H1 (cell line): ENCODE measurements at regions not wholly inside any gene's neighbourhood (a gene's known extent, or its start where the extent isn't known, plus 50 kb on each side); places are given as distances from the start of the nearest gene placed in this dataset.
A peak's percentile ranks its signal among the peaks of the same experiment; 100 is the strongest.

Experiments used
- CTCF ChIA-PET: fragments of 300-600 bp; sonication (Branson Sonifier 250); formaldehyde crosslinking; loops from one replicate; lab custom pipeline; 2021; ENCODE audit not compliant: partially characterized antibody; lab: Charles Lee
- POLR2A ChIA-PET: fragments of 300-600 bp; sonication (Branson Sonifier 250); formaldehyde crosslinking; loops from one replicate; lab custom pipeline; 2021; ENCODE audit warnings: inconsistent platforms; ENCODE audit not compliant: partially characterized antibody; lab: Charles Lee
- DNase-seq, 2 experiments: peaks; one replicate each; pipeline versions ENCODE4 v3.0.0 to v3.0.0-alpha.2; 2010 to 2022; ENCODE audit warnings: low spot score in 2 of 2, low read depth in 1 of 2, mixed read lengths in 1 of 2
- FAIRE-seq: peaks from 2 replicates; lab custom pipeline; 2011; peaks lifted over from hg19 to GRCh38; lab: Jason Lieb, UNC
- H2AFZ ChIP-seq: 2 replicates; pipeline ENCODE4 v1.8.1; 2012; ENCODE audit warnings: low read length, inconsistent platforms
- H2AK5ac ChIP-seq: 2 replicates; pipeline ENCODE4 v1.6.1; 2013; ENCODE audit warnings: low read depth, low read length
- H2BK120ac ChIP-seq: replicated peaks from 2 replicates; pipeline ENCODE3; 2013; ENCODE audit warnings: low read depth, low read length, inconsistent platforms
- H2BK12ac ChIP-seq: 2 replicates; pipeline ENCODE4 v1.6.1; 2013; ENCODE audit warnings: low read depth, low read length
- H2BK15ac ChIP-seq: 2 replicates; pipeline ENCODE4 v1.6.1; 2013; ENCODE audit warnings: low read length
- H2BK20ac ChIP-seq: 2 replicates; pipeline ENCODE4 v1.6.1; 2013; ENCODE audit warnings: low read length
- H2BK5ac ChIP-seq: 2 replicates; pipeline ENCODE4 v1.6.1; 2013; ENCODE audit warnings: low read depth, low read length
- H3K14ac ChIP-seq: 2 replicates; pipeline ENCODE4 v1.6.1; 2013; ENCODE audit warnings: inconsistent platforms; ENCODE audit not compliant: insufficient read length
- H3K18ac ChIP-seq: 2 replicates; pipeline ENCODE4 v1.6.1; 2013; ENCODE audit warnings: low read length; ENCODE audit errors: extremely low read depth
- H3K23ac ChIP-seq: 2 replicates; pipeline ENCODE4 v1.6.1; 2013; ENCODE audit warnings: inconsistent platforms; ENCODE audit not compliant: insufficient read length
- H3K23me2 ChIP-seq: 2 replicates; pipeline ENCODE4 v1.6.1; 2013; ENCODE audit warnings: low read depth, low read length
- H3K27ac ChIP-seq: 2 replicates; pipeline ENCODE4 v1.6.1; 2011; ENCODE audit warnings: low read depth, low read length, inconsistent platforms
- H3K27me3 ChIP-seq, 4 experiments: replicated peaks in 1 of 4; 1 replicate in 1 of 4; 2 replicates in 3 of 4; pipeline versions ENCODE4 v1.6.1 to v1.8.1; 2011 to 2013; ENCODE audit warnings: low read length in 3 of 4, mild to moderate bottlenecking in 3 of 4, inconsistent platforms in 2 of 4, mixed read lengths in 2 of 4, moderate library complexity in 1 of 4; ENCODE audit not compliant: control insufficient read depth in 3 of 4, insufficient read depth in 3 of 4; ENCODE audit errors: extremely low read depth in 1 of 4
- H3K36me3 ChIP-seq, 4 experiments: 2 replicates each; pipeline versions ENCODE4 v1.6.1 to v1.8.1; 2011 to 2013; ENCODE audit warnings: mild to moderate bottlenecking in 4 of 4, low read length in 3 of 4, moderate library complexity in 2 of 4, control low read depth in 1 of 4, inconsistent platforms in 1 of 4; ENCODE audit not compliant: insufficient read depth in 4 of 4, control insufficient read depth in 2 of 4
- H3K4ac ChIP-seq: replicated peaks from 2 replicates; pipeline ENCODE3; 2013; ENCODE audit warnings: low read length, low read depth, mixed read lengths, inconsistent platforms; ENCODE audit not compliant: insufficient read length
- H3K4me1 ChIP-seq, 4 experiments: replicated peaks in 1 of 4; 1 replicate in 1 of 4; 2 replicates in 3 of 4; pipeline versions ENCODE4 v1.6.1 to v1.8.1; 2011 to 2013; ENCODE audit warnings: low read length in 3 of 4, inconsistent platforms in 2 of 4, mixed read lengths in 1 of 4; ENCODE audit not compliant: insufficient read depth in 4 of 4, control insufficient read depth in 3 of 4
- H3K4me2 ChIP-seq, 2 experiments: 2 replicates each; pipeline versions ENCODE4 v1.6.1 to v1.8.1; 2011 to 2013; ENCODE audit warnings: low read depth in 2 of 2, low read length in 2 of 2, control low read depth in 1 of 2, inconsistent platforms in 1 of 2, mild to moderate bottlenecking in 1 of 2; ENCODE audit not compliant: insufficient read depth in 1 of 2
- H3K4me3 ChIP-seq, 4 experiments: fragments of 200-600, 300-600 bp in 1 of 4; sonication (generic), shearing (Covaris generic), sonication (Bioruptor Twin) in 1 of 4; 2 replicates each; pipeline versions ENCODE4 v1.5.1 to v1.8.1; 2011 to 2016; ENCODE audit warnings: low read length in 4 of 4, low read depth in 3 of 4, control low read depth in 2 of 4, inconsistent platforms in 2 of 4, mild to moderate bottlenecking in 2 of 4, mixed read lengths in 1 of 4, moderate library complexity in 1 of 4; ENCODE audit not compliant: insufficient read depth in 2 of 4; ENCODE audit errors: extremely low read depth in 1 of 4
- H3K56ac ChIP-seq: replicated peaks from 2 replicates; pipeline ENCODE3; 2013; ENCODE audit warnings: low read depth, mild to moderate bottlenecking, mixed read lengths, low read length, inconsistent platforms; ENCODE audit not compliant: insufficient read length
- H3K79me1 ChIP-seq: 2 replicates; pipeline ENCODE4 v1.6.1; 2013; ENCODE audit warnings: low read depth, low read length, control low read depth
- H3K79me2 ChIP-seq, 2 experiments: 2 replicates each; pipeline versions ENCODE4 v1.6.1 to v1.8.1; 2012 to 2013; ENCODE audit warnings: low read length in 2 of 2, mild to moderate bottlenecking in 2 of 2, inconsistent platforms in 1 of 2; ENCODE audit not compliant: insufficient read depth in 2 of 2, control insufficient read depth in 1 of 2
- H3K9ac ChIP-seq, 4 experiments: replicated peaks in 1 of 4; 1 replicate in 1 of 4; 2 replicates in 3 of 4; pipeline versions ENCODE4 v1.6.1 to v1.8.1; 2011 to 2013; ENCODE audit warnings: low read depth in 3 of 4, low read length in 3 of 4, control low read depth in 2 of 4, mild to moderate bottlenecking in 2 of 4, moderate library complexity in 2 of 4, inconsistent platforms in 1 of 4; ENCODE audit errors: extremely low read depth in 1 of 4
- H3K9me3 ChIP-seq, 2 experiments: 2 replicates each; pipeline versions ENCODE4 v1.6.1 to v1.8.1; 2012 to 2013; ENCODE audit warnings: mild to moderate bottlenecking in 2 of 2, moderate library complexity in 2 of 2, control low read depth in 1 of 2, inconsistent platforms in 1 of 2, low read depth in 1 of 2, low read length in 1 of 2, mixed read lengths in 1 of 2; ENCODE audit not compliant: insufficient read depth in 2 of 2
- H4K20me1 ChIP-seq, 2 experiments: replicated peaks in 1 of 2; 2 replicates each; pipeline versions ENCODE3 to v1.8.1; 2011 to 2013; ENCODE audit warnings: inconsistent platforms in 2 of 2, low read length in 2 of 2, mild to moderate bottlenecking in 1 of 2; ENCODE audit not compliant: insufficient read depth in 2 of 2, control insufficient read depth in 1 of 2
- H4K5ac ChIP-seq: 2 replicates; pipeline ENCODE4 v1.6.1; 2013; ENCODE audit warnings: low read length, low read depth, mixed read lengths, inconsistent platforms; ENCODE audit not compliant: insufficient read length
- H4K8ac ChIP-seq: 2 replicates; pipeline ENCODE4 v1.8.0; 2013; ENCODE audit warnings: mild to moderate bottlenecking, moderate library complexity, low read length, inconsistent platforms; ENCODE audit not compliant: insufficient read depth; ENCODE audit errors: extremely low read depth
- H4K91ac ChIP-seq: replicated peaks from 2 replicates; pipeline ENCODE3; 2013; ENCODE audit warnings: low read length, mixed read lengths, inconsistent platforms; ENCODE audit not compliant: insufficient read length
- ATF2 ChIP-seq: IDR thresholded peaks from 2 replicates; pipeline ENCODE4 v1.6.1; 2012; ENCODE audit warnings: low read length, inconsistent platforms
- CBX5 ChIP-seq: fragments of 300-800, 300-1000 bp; sonication (generic); IDR thresholded peaks from 2 replicates; pipeline ENCODE4 v1.7.1; 2016; ENCODE audit warnings: antibody characterized with exemption, low read length, low read depth
- CEBPB ChIP-seq: IDR thresholded peaks from 2 replicates; pipeline ENCODE4 v1.6.1; 2012; ENCODE audit warnings: low read depth, low read length
- CHD2 ChIP-seq: IDR thresholded peaks from 2 replicates; pipeline ENCODE4 v1.6.1; 2012; ENCODE audit warnings: low read length, improper control_type of control experiment
- CTCF ChIP-seq, 3 experiments: IDR thresholded peaks; 1 replicate in 2 of 3; 2 replicates in 1 of 3; pipeline versions ENCODE4 v1.5.1 to v1.6.1; 2011; ENCODE audit warnings: low read length in 3 of 3, mild to moderate bottlenecking in 3 of 3, inconsistent platforms in 2 of 3, low read depth in 1 of 3, moderate library complexity in 1 of 3; ENCODE audit not compliant: insufficient read depth in 1 of 3; ENCODE audit errors: control extremely low read depth in 1 of 3
- KDM5A ChIP-seq: fragments of 200-600 bp; IDR thresholded peaks from 2 replicates; pipeline ENCODE4 v1.7.1; 2012; ENCODE audit warnings: mild to moderate bottlenecking, low read length, inconsistent platforms, mixed read lengths
- POLR2AphosphoS5 ChIP-seq: IDR thresholded peaks from 2 replicates; pipeline ENCODE4 v1.6.1; 2011; ENCODE audit warnings: low read depth, low read length
- TCF12 ChIP-seq: IDR thresholded peaks from 2 replicates; pipeline ENCODE4 v1.6.1; 2011; ENCODE audit warnings: low read depth, mild to moderate bottlenecking, low read length
- ZNF274 ChIP-seq: IDR thresholded peaks from 2 replicates; pipeline ENCODE4 v1.7.0; 2012; ENCODE audit warnings: low read length, borderline replicate concordance; ENCODE audit errors: extremely low read depth
- WGBS, 2 experiments: shearing (Covaris generic) in 1 of 2; methylation state at CpG; one replicate each; pipeline versions ENCODE4 v1.1.6 to v1.1.7; 2013 to 2015; ENCODE audit warnings: low lambda C conversion rate in 2 of 2, mixed read lengths in 2 of 2, inconsistent platforms in 1 of 2, low coverage in 1 of 2, missing lambda C conversion rate in 1 of 2; ENCODE audit not compliant: insufficient replicate concordance in 2 of 2, insufficient coverage in 1 of 2, insufficient read length in 1 of 2; ENCODE audit errors: extremely low coverage in 1 of 2, missing lambda C conversion rate in 1 of 2; 5-methylcytosine and 5-hydroxymethylcytosine counted together

GRCh38 chr10:28963539-28964221 lies 286.4 kb downstream of the BAMBI start:
- no peak overlapping the region for H2BK20ac ChIP-seq
- 0 out of 2 replicates have a peak overlapping the region, but pooled peaks have one; percentile 67 for H2AFZ ChIP-seq
- no peak overlapping the region for H2BK15ac ChIP-seq
- H3K4me2 ChIP-seq: no peak overlapping the region
- no peak overlapping the region for H2BK120ac ChIP-seq
- no peak overlapping the region for H3K23ac ChIP-seq
- no peaks in the 10 kb centered on the region for H3K23me2 ChIP-seq
- no peaks in the 10 kb centered on the region for H4K20me1 ChIP-seq
- no peak overlapping the region for H4K5ac ChIP-seq
- no peak overlapping the region for H2BK5ac ChIP-seq
- DNase-seq (no peak), FAIRE-seq (no peak)
- no peak overlapping the region for H3K27ac ChIP-seq
- H3K79me2 ChIP-seq: no peaks in the 10 kb centered on the region
- no peaks in the 10 kb centered on the region for H3K4me1 ChIP-seq
- no peak overlapping the region for H3K4ac ChIP-seq
- H2AK5ac ChIP-seq: no peak overlapping the region
- 85% methylated on average over 5 of the region's 5 CpGs; no CpG with 5 or more reads in 1 of the 2 experiments for WGBS, 2 experiments
- no peak overlapping the region for H4K91ac ChIP-seq
- no peak overlapping the region for H3K14ac ChIP-seq
- no peaks in the 10 kb centered on the region for H3K36me3 ChIP-seq
- no peaks in the 10 kb centered on the region for H3K79me1 ChIP-seq
- H3K27me3 ChIP-seq: no peaks in the 10 kb centered on the region
- no peak overlapping the region for H3K4me3 ChIP-seq
- H3K18ac ChIP-seq: no peak overlapping the region
- H2BK12ac ChIP-seq: no peak overlapping the region
- CTCF ChIA-PET: interaction anchor here (1.3 to 3.0 kb wide), 2 partner anchors 16 to 25 kb away, joined by 3 to 8 read pairs; no protein-coding TSS in a partner anchor
- no peak overlapping the region for H4K8ac ChIP-seq
- no peak overlapping the region for H3K9ac ChIP-seq
- no peak overlapping the region for H3K56ac ChIP-seq
- H3K9me3 ChIP-seq: no peaks in the 10 kb centered on the region
- POLR2A ChIA-PET: no interaction called here
- TF ChIP-seq CBX5 (no peak), CEBPB (no peak), ATF2 (no peak), ZNF274 (no peak), POLR2AphosphoS5 (no peak), TCF12 (no peak), KDM5A (no peak), CHD2 (no peak), CTCF (IDR thresholded peaks at IDR 0.05; ENCODE audit: control extremely low read depth in 1 of 3, insufficient read depth in 1 of 3, low read depth in 1 of 3, low read length in 3 of 3) (no peak)
